ENCODE measurements at regions not wholly inside any gene's neighbourhood (a gene's known extent, or its start where the extent isn't known, plus 50 kb on each side); places are given as distances from the start of the nearest gene placed in this dataset.
"Not testable (repeated sequence)": the region's sequence is repeated elsewhere in the genome, so short reads cannot be mapped to it uniquely, and the experiment has no call there.

DNA sequence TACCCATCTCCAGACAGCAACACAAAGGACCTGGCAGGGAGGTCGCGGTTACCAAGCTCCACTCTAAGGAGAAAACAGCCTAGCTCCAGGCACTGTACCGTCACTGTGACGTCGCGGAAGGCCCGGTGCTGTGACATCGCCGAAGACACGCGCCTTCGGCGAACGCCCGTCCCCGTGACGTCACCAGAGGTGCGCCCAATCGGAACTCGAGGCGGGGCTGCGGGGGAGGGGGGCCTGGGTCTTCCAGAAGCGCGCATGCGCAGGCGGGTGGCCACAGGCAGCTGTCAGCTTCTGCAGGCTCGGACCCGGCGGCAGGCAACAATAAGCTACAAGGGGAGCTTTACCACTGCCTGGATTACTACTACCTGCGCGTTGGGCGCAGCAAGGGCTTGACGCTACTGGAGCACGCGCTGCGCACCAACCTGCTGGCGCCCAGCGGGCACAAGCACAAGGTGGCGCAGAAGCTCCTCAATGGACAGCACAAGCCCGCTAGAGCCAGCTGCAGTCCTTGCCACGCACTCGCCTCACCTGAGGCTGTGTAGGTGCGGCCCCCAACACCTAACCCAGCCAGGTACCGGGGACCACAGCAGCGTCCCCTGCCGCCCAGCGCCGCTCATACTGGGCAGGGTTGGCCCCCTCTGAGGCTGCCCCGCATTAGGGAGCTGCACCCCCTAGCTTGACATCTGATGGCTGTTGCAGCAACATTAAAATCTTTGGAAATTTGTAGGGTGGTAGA lies 208.4 kb downstream of the TPST1 start:
- DNase-seq = peak; percentile 59

DNA sequence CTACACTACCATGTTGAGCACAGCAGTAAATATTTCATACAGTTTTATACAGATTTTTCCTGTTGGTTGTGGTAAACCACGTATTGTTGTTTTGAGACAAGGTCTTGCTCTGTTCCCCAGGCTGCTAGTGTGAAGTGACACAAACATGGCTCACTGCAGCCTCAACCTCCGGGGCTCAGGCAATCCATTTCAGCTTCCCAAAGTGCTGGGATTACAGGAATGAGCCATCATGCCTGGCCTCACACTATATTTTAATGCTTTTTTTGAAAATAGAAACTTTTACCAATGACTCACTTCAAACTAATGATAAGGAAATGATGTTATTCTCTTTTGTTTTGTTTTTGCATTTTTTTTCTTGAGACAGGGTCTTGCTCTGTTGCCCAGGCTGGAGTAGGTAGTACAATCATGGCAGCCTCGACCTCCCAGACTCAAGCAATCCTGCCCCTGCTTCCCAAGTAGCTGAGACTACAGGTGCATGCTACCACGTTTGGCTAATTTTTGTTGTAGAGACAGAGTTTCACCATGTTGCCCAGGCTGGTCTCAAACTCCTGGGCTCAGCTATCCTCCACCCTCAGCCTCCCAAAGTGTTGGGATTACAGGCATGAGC lies 210.6 kb downstream of the TPST1 start:
- no peak for DNase-seq

DNA sequence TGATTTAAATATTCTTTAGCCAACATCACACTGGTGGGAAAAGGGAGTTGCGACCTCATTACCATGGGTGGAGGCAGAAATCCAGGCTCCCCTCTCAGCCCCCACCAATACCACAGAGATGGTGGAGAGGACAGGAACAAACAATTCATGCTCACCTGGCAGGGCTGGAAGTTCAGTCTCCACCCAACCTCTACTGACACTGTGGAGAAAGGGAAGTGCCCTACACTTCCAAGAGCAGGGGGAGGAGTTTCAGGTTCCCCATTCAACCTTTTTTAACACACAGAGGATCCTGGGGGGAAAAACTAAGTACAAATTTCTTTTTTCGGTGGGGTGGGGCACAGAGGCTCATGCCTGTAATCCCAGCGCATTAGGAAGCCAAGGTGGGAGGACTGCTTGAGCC lies 210.1 kb upstream of the KCTD7 start:
- DNase-seq = no peak

DNA sequence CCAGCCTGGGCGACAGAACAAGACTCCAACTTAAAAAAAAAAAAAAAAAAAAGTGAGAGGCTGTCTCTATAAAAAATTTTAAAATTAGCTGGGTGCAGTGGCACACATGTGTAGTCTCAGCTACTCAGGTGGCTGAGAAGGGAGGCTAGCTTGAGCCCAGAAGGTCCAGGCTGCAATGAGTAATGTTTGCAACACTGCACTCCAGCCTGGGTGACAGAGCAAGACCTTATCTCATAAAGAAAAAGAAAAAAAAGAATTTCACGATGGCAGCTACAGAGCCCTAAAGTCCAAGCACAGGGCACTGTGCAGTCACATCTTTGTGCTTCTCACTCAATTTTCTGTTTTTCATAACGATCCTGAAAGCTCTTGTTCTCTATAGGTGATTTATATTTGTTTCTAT lies 209.5 kb upstream of the KCTD7 start:
- no peak for DNase-seq

DNA sequence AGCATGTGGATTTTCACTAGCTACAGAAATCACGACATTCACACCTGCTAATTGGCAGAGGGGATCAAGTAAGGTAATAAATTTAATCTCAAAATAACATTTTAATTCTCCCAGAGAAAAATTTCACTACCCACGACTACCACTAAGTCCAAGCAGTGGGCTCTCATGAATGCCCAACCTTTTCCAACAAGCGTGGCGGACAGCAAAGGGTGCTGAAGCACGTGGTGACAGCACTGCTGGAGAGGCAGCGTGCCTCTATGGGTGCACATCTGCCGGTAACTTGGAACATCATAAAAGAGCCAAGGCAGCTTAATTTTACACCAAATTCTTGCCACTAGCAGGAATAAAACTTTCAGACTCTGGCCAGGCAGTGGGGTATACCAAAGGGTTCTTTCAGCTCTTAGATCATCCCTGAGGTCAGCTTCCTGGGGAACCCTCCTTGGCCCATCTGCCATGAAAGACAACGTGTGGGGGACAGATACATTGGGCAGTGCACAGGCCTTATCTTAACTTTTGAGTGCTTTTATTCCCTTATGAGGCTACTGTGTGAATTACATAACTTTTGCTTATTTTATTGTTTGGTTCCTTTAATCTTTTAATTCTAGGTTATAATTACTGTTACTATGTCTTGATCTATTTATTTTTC lies 206.7 kb upstream of the KCTD7 start:
- DNase-seq = no peak

DNA sequence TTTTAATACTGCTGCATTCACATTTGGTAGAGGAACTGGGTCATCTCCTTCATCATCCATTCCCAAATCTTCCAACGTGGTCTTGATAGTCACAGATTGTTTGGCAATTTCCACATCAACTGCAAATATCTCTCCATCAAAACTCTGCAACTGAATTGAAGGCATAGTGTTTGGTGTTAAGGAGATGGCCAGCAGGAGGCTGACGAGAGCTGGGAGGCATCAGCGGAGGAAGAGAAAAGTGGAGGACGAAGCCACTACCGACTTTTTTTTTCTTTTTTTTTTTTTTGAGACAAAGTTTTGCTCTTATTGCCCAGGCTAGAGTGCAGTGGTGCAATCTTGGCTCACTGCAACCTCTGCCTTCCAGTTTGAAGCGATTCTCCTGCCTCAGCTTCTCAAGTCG lies 205.0 kb upstream of the KCTD7 start:
- no peak for DNase-seq

DNA sequence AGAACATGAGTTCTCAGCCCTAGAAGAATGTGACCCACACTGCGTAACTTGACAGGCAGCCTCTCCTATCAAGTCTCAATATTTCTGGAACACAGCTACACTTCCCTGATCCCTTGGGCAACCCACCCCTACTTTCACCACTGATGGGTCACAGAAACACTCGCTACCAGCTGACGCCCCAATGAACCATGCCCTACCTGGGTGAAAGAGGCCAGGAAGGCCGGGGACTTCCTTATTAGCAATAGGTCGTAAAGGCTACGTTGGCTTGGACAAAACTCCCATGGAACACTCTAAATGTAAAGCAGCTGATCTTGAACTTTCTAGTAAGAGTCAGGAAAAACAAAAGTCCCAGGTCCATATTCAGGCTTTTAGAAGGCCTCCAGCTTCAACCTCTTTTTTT lies 202.3 kb upstream of the KCTD7 start:
- no peak for DNase-seq

DNA sequence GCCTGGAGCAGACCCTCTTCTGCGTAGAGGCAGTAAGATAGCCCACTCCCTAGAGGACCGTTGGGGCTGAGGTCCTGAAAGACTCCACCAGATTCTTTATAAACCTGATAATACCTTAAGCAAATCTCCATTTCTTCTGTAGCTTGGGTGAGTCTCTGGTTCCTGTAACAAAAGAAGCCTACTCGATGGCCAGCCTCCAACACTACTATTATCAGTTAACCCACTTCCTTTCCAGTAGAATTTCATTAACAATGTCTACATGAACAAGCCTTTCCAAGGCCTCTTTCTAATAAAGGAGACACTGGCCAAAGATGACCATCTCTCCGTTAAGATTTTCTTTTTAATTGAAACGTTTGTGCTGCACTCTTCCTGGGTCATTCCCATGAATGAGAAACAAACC lies 201.7 kb upstream of the KCTD7 start:
- DNase-seq = no peak

DNA sequence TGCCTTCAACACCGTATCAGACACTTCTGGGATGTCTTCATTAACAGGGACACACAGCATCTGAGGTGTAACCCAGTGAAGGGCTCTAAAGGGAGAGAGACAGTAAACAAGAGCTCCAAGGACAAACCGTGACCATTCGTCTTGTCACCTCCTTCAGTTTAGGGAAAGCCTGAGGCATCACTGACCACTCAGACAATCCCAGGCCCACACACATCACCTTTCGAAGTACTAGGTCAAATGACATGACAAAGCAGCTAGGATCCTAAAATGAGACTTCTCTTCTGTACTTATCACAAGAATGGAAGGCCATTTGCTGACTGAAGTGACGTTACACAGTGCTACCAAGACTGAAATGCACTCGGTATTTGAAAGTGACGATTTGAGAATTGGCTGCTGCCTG lies 200.7 kb upstream of the KCTD7 start:
- no peak for DNase-seq

DNA sequence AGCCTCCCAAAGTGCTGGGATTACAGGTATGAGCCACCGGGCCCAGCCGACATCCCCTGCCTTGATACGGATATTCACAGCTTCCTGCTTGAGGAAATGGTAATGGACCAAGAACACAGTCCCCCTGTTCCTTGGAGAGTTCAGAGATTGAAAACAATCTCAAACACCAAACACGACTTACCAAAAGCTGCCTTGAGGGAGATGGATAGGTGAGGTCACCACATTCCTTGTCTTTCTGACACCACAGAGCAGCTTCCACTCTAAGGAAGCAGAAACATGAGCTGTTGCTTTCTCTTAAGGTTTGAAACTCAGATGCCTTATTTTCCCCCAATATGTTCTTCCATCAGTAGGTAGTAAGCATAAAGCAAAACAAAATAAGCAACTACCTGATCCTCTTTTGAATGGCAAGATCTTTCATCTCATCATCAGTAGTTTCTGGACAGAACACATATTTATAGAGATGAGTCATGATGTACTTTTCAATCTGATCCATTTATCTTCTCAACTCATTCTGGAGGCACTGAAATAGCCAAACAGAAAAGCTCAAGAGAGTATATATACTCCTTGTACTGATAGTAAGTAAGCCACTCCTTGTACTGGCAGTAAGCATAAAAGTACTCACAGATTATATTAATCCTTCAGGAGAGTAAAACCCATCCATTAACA lies 199.1 kb upstream of the KCTD7 start:
- DNase-seq = no peak

DNA sequence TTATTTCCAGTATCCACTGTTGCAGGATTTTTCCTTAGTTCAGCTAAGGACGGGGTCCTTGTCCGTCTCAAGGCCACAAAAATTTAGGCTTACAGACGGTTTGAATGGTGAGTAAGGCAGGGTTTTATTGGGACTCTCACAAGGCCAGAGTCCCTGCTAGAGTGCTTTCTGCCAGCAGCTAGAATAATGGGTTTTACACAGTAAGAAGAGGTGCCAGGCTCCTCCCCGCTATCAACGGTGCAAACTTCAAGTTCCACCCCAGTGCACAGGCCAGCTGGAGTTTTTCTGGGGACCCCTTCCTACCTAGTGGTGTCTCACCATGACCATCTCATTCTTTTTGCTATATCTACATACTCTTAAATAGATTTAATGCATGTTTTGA lies 198.5 kb upstream of the KCTD7 start:
- no peak for DNase-seq

DNA sequence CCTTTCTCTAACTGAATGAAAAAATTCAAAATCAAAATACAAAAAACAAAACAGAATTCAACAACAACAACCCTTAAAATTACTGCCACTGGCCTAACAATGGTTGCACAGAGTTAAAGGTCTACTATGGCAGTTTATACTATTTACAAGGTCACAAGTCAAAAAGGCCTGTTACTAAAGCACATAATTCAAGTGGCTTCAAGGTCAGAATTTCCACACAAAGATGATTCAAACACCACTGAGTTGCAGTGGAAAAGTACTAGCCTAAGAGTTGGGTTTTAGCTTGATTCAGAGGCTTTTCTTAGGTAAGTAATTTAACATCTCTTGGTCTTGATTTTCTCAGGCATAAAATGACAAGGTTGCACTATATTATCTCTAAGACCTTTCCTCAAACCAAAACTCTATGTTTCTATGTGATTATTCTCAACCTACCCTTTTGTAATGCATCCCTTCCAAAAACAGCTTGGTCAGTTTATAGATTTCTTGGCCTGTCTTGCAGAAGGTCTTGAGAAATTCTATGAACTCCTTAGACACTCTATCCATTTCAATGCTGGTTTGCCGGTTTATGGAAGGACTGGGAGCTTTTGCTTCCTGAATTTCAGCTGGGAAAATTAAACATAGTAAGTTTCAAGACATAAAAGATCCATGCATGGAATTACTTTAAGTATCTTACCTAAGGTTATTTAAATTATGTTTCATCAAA lies 189.8 kb upstream of the KCTD7 start:
- not testable (repeated sequence) for DNase-seq

DNA sequence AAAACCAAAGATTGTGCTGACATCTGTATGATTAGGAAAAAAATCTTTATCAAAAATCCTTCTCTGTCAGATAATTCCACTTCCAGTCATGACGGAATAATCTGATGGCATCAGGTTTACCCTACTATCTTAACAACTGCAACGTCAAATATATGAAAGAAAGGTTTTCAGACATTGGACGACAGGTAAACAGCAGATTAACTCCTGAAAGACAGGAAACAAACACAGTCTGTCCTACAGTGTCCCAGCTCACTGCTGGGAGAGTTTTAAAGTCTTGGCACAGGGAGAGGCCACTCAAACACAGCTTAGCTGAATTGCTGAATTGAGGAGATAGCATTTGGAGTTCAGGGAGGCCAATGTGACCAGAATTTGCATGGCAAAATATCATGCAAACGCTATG lies 186.3 kb upstream of the KCTD7 start:
- DNase-seq = no peak

DNA sequence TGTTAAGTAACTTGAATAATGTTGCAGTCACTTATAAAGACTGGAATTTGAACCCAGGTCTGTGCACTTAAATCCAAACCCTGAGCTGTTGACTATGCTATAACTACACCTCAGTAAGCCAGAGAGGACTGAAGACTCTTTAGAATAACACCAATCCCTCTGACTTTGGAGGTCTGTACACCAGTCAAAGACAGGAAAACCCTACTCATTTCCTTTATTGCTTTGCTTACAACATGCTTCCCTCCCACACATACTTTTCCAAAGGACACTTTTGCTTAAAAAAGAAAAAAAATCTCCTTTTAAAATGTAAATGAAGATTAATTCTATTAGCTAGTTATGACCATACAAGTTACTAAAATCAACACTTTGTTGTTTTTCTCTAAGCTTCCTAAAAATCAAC lies 184.7 kb upstream of the KCTD7 start:
- no peak for DNase-seq

DNA sequence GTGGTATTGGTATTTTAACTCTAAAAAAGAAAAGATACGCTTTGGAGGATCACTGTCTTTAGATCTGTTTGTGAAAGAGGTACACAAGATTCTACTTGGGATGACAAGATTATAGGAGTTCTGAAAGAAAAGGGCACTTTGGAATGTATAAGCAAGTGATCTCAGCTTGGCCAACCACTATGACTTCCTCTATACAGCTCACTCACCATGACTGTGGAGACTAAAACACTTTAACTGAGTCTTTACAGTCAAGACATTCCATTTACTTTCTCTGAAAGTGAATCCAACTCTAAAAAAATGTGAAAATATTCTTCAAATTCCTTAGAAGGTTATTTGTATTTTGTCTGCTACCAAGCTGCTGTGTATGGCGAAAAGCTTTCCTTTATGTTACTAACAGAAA lies 181.7 kb upstream of the KCTD7 start:
- DNase-seq = not testable (repeated sequence)

DNA sequence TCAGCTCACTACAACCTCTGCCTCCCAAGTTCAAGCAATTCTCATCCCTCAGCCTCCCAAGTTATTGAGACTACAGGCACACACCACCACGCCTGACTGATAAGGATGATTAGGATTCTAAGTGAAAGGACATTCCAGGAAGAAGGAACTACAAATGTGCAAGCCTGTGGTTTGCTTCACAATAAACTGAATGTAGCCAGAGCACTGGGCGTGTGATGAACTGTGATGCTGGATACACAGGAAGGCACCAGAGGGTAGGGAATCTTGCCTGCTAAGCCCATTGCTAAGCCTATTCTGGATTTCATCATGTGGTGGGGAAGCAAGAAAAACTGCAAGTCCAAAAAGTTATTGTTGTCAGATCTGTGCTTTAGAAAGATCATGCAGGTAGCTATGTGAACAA lies 177.9 kb upstream of the KCTD7 start:
- DNase-seq = not testable (repeated sequence)

DNA sequence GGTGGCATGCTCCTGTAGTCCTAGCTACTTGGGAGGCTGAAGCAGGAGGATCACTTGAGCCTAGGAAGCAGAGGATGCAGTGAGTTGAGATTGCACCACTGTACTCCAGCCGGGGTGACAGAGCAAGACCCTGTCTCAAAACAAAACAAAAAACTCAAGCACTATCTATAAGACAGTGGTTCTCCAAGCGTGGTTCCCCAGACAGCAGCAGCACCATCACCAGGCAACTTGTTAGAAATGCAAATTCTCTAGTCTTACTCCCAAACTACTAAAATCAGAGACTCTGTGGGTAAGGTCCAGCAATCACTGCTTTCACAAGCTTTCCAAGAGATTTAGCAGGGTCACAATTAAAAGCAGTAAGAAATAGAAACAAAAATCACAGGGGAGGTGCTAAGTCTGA lies 177.0 kb upstream of the KCTD7 start:
- not testable (repeated sequence) for DNase-seq

DNA sequence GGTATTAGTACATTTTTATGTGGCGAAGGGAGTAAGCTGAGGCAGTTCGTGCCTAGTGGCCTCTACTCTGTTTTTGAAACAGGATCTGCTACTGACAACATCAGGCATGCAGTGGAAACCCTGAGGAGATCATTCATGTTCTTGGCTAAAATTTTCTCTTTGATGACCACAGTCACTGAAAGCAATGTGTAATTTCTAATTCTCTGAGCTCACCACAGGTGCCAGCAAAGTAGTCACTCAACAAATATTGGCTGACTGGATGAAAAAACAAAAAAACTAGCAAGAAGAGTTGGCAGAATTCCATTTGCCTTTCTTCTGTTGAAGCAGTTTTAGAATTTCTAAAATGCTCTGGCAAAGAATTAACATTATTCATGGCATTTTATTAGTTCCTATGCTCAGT lies 176.5 kb upstream of the KCTD7 start:
- DNase-seq = no peak

DNA sequence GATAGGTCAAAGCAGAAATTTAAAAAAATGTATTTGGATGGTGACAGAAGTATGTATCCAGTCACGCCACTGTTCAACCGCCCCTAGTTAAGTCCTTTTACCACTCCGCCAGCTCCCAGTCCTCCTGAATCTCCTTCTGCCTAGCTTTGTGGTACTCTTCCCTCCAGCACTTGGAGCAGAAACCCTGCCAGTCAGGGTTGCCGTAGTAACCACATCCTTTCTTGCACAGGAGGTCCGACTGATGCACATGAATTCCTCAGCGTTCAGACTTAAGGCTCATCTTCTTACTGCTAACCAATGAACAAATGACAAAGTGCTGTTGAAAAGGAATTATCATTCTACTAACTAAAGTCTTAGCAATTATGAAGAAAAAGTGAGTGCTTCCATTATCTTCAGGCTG lies 175.3 kb upstream of the KCTD7 start:
- DNase-seq = no peak

DNA sequence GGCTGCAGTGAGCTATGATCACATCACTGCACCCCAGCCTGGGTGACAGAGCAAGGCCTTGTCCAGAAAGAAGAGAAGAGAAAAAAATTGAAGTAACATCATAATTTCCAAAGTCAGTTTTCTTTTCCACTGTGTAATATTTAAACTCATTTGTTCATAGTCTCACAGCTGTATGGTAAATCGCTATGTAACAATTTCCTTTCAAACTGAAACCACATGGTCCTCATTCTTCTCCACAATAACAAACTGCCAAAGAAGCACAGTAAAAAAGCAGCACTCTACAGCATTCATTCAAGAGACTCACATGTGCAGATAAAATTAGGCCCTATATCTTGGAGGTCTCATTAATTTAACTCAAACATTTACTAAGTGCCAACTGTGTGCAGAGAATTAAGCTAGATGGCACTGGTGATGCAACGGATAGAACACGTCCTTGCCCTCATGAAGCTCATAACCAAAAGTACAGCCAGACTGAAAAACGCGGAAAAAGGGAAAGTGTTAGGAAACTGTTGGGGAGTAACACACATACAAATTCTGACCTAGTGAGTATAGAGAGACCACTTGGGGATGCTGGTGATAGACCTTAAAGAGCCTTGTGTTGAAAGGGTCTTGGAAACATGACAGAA lies 174.0 kb upstream of the KCTD7 start:
- DNase-seq = no peak

DNA sequence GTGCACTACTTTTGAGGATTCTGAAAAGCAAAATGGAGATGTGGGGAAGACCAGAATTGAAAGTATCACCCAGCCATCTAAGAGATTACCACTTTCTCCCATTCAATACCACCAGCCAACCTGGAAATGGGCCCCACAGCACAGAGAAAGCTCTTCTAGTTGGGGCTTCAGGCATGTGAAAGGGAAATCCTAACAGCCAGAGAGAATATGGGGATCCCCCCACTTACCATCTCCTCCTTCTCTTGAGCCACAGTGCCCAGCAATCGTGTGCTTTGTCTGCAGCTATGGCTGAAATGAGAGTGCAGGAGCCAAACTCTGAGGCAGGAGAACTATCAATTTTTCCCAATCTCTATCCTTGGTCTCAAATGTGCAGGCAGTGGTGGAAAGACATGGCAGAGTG lies 173.2 kb upstream of the KCTD7 start:
- not testable (repeated sequence) for DNase-seq

DNA sequence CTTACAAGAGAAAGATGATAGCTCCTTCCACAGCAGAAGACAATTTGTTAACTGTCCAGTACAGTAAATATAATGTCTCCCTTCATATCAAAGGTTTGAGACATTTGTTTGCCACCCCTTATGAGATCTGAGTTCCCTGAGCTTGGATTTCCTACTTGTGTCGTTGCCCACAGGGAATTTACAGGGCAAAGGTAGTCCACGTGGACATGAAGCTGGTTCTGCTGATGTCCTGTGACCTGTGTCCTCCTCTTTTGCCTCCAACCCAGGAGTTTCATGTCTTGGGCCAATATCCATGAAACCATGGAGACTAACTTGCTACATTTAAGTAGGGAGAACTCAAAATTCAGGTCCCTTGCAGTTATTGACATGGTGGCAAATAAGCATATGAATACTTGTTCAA lies 172.2 kb upstream of the KCTD7 start:
- DNase-seq = not testable (repeated sequence)

DNA sequence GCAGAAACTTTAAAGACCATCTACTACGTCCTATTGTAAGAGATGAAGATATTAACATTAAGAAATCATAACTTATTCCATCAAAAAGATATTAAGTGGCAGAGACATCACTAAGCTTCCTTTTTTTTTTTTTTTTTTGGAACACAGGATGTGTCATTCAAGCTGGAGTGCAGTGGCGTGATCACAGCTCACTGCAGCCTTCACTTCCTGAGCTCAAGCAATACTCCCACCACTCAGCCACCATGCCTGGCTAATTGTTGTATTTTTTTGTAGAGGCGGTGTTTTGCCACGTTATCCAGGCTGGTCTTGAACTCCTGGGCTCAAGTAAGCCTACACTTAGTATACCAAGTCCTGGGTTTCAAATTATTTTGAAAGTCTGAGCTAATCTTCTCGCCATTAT lies 169.7 kb upstream of the KCTD7 start:
- not testable (repeated sequence) for DNase-seq
